ENCODE measurements at regions not wholly inside any gene's neighbourhood (a gene's known extent, or its start where the extent isn't known, plus 50 kb on each side); places are given as distances from the start of the nearest gene placed in this dataset.
"Not testable (repeated sequence)": the region's sequence is repeated elsewhere in the genome, so short reads cannot be mapped to it uniquely, and the experiment has no call there.

DNA sequence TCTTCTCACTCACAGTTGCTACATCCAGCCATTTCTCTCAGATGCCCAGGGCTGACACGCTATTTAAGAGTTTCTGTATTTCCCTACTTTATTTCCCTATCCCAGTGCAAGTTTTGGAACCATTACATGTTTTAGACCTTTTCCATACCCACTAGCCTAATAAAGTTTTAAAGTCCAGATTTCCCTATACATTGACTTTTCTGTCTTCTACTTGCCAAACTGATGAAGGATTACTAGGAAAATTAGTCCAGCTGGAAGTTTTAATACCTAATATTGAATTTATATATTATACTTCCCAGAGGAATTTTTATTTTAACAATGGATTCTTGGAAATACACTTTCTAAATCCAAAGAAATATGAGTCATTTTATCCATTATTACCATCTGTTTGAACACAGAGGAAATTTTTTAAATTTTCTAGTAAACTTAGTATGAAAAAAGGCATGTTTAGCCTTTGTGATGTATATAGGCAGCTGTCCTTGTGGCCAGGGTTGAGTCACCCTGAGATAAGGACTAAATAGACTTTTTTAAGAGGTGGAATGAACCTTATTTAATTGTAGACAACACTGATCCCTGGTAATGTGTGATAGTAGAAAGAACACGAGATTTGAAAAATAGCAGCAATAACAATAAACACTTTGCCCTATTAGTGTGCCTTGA, 205.0 kb downstream of the TFEC start:
- H3K4me1 Mint-ChIP-seq (ENCODE audit: low read depth), result no peaks in the 10 kb centered on the region
- intact Hi-C loops (cut with micrococcal nuclease), result no loop called here
- no peak overlapping the region for H3K4me3 Mint-ChIP-seq

DNA sequence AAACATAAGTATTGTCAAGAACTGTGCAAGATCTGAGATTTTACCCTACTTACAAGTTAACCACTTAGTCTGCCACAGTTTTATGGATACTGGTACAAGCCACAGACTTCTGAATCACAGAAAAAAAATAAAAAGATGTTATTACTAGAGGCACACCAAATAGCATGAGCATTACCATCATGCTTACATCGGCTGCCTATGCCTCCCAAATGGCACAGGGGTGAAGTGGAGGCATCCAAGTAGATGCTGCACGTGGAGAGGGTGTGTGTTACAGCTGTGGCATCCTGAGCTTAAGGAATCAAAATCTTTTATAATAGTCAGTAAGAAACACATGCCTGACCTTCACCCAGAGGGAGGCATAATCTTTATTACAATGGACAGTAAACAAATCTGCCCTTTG, 207.8 kb downstream of the TFEC start:
- no peaks in the 10 kb centered on the region for H3K4me1 Mint-ChIP-seq (ENCODE audit: low read depth)
- no peaks in the 10 kb centered on the region for H3K36me3 Mint-ChIP-seq (ENCODE audit: low read depth)
- intact Hi-C loops (cut with micrococcal nuclease), result no loop called here
- H3K27ac Mint-ChIP-seq, result no peak overlapping the region
- no peaks in the 10 kb centered on the region for H3K9me3 Mint-ChIP-seq
- H3K27me3 Mint-ChIP-seq, result peaks cover 2% of the 10 kb centered on the region
- H3K4me3 Mint-ChIP-seq, result no peak overlapping the region

More for the DNA sequence above, 205.0 kb downstream of the TFEC start:
- H3K36me3 Mint-ChIP-seq (ENCODE audit: low read depth), result no peaks in the 10 kb centered on the region
- H3K9me3 Mint-ChIP-seq, result no peaks in the 10 kb centered on the region
- H3K27me3 Mint-ChIP-seq, result peaks cover 2% of the 10 kb centered on the region
- no peak overlapping the region for H3K27ac Mint-ChIP-seq

DNA sequence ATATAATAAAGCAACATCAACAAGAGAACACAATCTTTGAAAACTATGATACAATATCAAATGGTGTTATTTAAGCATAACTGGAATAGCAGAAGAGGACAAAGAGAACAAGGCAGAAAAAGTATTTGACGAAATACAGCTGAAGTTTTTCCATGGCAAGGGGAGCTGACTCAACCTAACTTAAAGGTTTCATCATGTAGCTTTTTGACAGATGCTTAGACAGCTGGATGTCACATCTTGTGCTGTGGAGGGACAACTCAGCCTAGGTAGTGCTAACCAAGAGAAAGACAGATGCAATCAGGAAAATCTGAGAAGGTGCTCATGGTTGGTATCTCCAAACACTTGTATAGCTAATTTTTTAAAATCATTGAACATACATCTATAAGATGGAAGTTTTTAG, 208.2 kb downstream of the TFEC start:
- peaks cover 2% of the 10 kb centered on the region for H3K27me3 Mint-ChIP-seq
- intact Hi-C loops (cut with micrococcal nuclease), result no loop called here
- no peaks in the 10 kb centered on the region for H3K36me3 Mint-ChIP-seq (ENCODE audit: low read depth)
- H3K27ac Mint-ChIP-seq, result no peak overlapping the region
- no peaks in the 10 kb centered on the region for H3K4me1 Mint-ChIP-seq (ENCODE audit: low read depth)
- no peaks in the 10 kb centered on the region for H3K9me3 Mint-ChIP-seq
- no peak overlapping the region for H3K4me3 Mint-ChIP-seq

DNA sequence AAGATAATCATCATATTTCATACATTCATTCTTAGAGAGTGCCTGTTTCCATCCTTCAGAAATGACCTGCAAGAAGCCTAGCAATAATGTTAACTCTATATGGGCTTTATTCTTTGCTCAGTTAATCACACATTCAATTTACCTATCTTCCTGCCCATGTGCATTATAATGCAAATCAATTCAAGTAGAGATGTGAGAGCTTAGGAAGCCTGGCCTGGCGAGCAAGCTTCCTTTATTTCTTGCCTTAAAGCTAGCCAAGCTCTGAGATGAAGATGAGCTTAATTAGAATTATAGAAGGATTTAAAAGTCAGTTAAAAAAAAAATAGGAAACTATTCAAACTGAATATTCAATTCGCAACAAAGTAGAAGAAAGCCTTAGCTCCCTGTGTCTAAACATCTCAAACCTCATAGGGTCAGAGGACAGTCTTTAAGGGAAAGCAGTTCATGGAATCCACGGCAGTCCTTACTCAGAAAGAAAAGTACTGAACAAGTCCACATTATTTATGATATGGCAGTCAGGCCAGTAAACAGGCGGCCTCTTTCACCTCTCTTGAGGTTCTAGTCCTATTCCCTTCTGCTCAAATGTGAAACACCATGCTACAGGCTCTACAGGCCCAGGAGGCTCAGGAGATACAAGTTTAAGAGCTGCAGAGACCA, 214.1 kb downstream of the TFEC start:
- Mint-ChIP-seq H3K27me3 (no peaks in the 10 kb centered on the region), H3K36me3 (ENCODE audit: low read depth) (no peaks in the 10 kb centered on the region), H3K9me3 (no peaks in the 10 kb centered on the region), H3K27ac (no peak overlapping the region), H3K4me3 (no peak overlapping the region), H3K4me1 (ENCODE audit: low read depth) (no peaks in the 10 kb centered on the region)
- intact Hi-C loops (cut with micrococcal nuclease), result no loop called here

DNA sequence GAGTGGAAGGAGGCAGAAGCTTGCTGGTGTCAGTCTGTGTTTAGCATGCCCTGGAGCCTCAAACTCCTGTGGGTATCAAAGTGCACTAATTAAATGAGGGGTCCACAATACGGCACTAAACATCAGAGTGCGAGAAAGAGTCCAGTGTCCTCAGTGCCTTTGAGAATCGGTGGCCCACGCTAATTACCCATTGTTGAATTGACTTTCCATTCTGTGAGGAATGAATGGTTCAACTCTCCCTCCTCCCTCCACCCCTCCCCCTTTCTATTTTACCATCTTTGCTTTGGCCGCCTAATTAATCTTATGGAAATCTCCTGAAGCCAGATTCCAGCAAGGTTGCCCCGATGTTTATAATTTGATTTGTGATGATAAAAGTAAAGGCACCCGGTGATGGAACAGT, 217.8 kb downstream of the TFEC start:
- H3K4me3 Mint-ChIP-seq, result no peak overlapping the region
- H3K9me3 Mint-ChIP-seq, result no peaks in the 10 kb centered on the region
- no peaks in the 10 kb centered on the region for H3K4me1 Mint-ChIP-seq (ENCODE audit: low read depth)
- H3K27me3 Mint-ChIP-seq, result no peaks in the 10 kb centered on the region
- H3K27ac Mint-ChIP-seq, result no peak overlapping the region
- intact Hi-C loops (cut with micrococcal nuclease), result no loop called here
- no peaks in the 10 kb centered on the region for H3K36me3 Mint-ChIP-seq (ENCODE audit: low read depth)

DNA sequence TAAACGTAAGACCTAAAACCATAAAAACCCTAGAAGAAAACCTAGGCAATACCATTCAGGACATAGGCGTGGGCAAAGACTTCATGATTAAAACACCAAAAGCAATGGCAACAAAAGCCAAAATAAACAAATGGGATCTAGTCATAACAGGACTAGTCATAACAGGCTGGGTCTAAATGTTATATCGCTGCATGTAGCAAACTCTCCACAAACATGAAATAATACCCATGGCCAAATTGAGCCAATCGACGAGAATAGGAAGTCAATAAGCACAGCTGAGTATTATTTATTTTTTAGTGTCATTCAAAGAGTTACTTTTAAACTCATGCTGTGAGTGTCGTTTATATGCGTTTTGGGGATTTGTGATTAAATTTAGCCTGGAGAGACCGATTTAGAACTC, 225.1 kb downstream of the TFEC start:
- no peak overlapping the region for H3K27ac Mint-ChIP-seq

DNA sequence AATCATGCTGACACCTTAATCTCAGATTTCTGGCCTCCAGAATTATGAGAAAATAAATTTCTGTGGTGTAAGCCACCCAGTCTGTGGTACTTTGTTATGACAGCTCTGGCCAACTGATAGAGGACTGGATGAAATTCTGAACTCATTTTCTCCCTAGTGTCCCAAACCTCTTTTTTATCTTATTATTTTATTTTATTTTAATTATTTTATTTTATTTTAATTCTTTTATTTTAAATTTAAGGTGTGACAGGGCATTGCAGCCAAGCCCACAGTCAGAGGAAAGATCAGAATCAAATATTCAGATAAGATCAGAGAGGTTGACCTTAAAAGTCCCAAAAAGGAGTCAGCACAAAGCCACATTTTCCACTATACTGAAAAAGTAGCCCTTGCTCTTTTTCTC, 228.1 kb downstream of the TFEC start:
- no peaks in the 10 kb centered on the region for H3K9me3 Mint-ChIP-seq
- no peak overlapping the region for H3K4me3 Mint-ChIP-seq
- intact Hi-C loops (cut with micrococcal nuclease), result no loop called here
- H3K36me3 Mint-ChIP-seq (ENCODE audit: low read depth), result no peaks in the 10 kb centered on the region
- no peak overlapping the region for H3K27ac Mint-ChIP-seq
- no peaks in the 10 kb centered on the region for H3K4me1 Mint-ChIP-seq (ENCODE audit: low read depth)
- no peaks in the 10 kb centered on the region for H3K27me3 Mint-ChIP-seq

More for the DNA sequence above, 225.1 kb downstream of the TFEC start:
- intact Hi-C loops (cut with micrococcal nuclease), result no loop called here
- Mint-ChIP-seq H3K9me3 (no peaks in the 10 kb centered on the region), H3K4me3 (no peak overlapping the region), H3K4me1 (ENCODE audit: low read depth) (no peaks in the 10 kb centered on the region), H3K36me3 (ENCODE audit: low read depth) (no peaks in the 10 kb centered on the region), H3K27me3 (no peaks in the 10 kb centered on the region)

DNA sequence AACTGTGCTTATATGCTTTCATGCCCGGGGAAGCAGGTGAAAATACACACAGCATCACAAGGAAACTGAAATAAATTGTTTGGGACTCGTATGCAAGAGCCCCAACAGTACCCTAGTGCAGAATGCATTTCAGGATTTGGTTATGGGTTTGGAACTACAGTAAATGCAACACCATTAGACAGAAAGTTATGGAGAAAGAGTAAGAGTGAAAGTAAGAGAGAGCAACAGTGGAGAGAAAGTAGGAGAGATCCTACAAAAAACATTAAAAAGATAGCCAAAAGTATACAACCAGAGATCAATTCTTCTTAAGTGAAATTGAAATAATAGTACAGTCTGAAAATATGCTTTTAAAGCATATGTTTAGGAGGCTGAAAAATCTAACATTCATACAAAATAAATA, 231.1 kb downstream of the TFEC start:
- intact Hi-C loops (cut with micrococcal nuclease), result no loop called here
- Mint-ChIP-seq H3K9me3 (no peaks in the 10 kb centered on the region), H3K4me3 (no peak overlapping the region), H3K36me3 (ENCODE audit: low read depth) (no peaks in the 10 kb centered on the region), H3K4me1 (ENCODE audit: low read depth) (no peaks in the 10 kb centered on the region), H3K27ac (no peak overlapping the region), H3K27me3 (no peaks in the 10 kb centered on the region)

DNA sequence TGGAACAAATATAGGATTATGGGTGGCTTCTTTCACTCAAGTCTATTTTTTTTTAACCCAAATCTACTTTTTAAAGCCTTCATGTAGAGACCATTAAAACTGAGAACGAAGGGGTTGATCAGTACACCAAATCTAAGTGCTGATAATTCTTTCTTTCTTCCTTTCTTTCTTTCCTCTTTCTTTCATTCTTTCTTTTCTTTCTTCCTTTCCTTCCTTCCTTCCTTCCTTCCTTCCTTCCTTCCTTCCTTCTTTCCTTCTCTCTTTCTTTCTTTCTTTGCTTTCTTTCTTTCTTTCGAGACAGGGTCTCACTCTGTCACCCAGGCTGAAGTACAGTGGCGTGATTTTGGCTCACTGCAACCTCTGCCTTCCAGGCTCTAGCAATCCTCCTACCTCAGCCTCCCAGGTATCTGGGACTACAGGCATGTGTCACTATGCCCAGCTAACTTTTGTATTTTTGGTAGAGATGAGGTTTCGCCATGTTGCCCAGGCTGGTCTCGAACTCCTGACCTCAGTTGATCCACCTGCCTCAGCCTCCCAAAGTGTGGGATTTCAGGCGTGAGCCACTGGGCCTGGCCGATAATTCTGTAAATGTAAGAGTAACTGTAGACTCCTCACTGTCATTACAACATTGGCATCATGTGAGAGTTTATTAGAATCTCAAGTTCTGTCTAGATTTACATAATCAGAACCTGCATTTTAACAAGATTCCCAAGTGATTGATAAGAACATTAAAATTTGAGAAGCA, 236.4 kb downstream of the TFEC start:
- H3K4me1 Mint-ChIP-seq (ENCODE audit: low read depth), result no peaks in the 10 kb centered on the region
- intact Hi-C loops (cut with micrococcal nuclease), result no loop called here
- H3K36me3 Mint-ChIP-seq (ENCODE audit: low read depth), result no peaks in the 10 kb centered on the region
- no peak overlapping the region for H3K4me3 Mint-ChIP-seq
- H3K27ac Mint-ChIP-seq, result no peak overlapping the region
- H3K27me3 Mint-ChIP-seq, result no peaks in the 10 kb centered on the region
- H3K9me3 Mint-ChIP-seq, result peaks cover 9% of the 10 kb centered on the region

DNA sequence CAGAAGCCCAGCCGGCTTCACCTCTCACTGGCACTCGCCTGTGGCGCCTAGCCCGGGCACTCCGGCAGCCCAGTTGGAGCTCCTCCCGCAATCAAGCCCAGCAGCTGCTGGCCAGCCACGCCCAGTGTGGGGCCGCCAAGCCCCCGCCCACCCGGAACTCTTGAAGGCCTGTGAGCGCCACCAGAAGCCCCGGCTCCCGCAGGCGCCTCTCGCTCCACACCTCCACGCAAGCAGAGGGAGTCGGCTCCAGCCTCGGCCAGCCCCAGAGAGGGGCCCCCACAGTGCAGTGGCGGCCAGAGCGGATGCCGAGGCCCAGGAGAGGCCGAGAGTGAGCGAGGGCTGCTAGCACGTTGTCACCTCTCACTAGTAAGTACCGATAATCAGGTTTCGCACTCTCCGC, 240.7 kb downstream of the TFEC start:
- Mint-ChIP-seq H3K36me3 (ENCODE audit: low read depth) (no peaks in the 10 kb centered on the region), H3K4me3 (no peak overlapping the region), H3K9me3 (peaks cover 9% of the 10 kb centered on the region), H3K27me3 (no peaks in the 10 kb centered on the region), H3K27ac (no peak overlapping the region), H3K4me1 (ENCODE audit: low read depth) (no peaks in the 10 kb centered on the region)
- intact Hi-C loops (cut with micrococcal nuclease), result no loop called here

DNA sequence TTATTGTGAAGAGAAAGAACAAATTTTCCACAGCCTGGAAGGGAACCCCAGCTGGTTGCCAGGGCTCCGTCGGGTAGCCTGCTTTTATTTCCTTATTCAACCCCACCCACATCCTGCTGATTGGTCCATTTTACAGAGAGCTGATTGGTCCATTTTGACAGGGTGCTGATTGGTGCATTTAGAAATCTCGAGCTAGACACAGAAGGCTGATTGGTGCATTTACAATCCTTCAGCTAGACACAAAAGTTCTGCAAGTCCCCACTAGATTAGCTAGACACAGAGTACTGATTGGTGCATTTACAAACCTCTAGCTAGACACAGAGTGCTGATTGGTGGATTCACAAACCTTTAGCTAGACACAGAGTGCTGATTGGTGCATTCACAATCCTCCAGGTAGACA, 241.1 kb downstream of the TFEC start:
- H3K36me3 Mint-ChIP-seq (ENCODE audit: low read depth); H3K27ac Mint-ChIP-seq; H3K27me3 Mint-ChIP-seq; intact Hi-C loops (cut with micrococcal nuclease); H3K4me1 Mint-ChIP-seq (ENCODE audit: low read depth); H3K4me3 Mint-ChIP-seq; H3K9me3 Mint-ChIP-seq: not testable (repeated sequence)

DNA sequence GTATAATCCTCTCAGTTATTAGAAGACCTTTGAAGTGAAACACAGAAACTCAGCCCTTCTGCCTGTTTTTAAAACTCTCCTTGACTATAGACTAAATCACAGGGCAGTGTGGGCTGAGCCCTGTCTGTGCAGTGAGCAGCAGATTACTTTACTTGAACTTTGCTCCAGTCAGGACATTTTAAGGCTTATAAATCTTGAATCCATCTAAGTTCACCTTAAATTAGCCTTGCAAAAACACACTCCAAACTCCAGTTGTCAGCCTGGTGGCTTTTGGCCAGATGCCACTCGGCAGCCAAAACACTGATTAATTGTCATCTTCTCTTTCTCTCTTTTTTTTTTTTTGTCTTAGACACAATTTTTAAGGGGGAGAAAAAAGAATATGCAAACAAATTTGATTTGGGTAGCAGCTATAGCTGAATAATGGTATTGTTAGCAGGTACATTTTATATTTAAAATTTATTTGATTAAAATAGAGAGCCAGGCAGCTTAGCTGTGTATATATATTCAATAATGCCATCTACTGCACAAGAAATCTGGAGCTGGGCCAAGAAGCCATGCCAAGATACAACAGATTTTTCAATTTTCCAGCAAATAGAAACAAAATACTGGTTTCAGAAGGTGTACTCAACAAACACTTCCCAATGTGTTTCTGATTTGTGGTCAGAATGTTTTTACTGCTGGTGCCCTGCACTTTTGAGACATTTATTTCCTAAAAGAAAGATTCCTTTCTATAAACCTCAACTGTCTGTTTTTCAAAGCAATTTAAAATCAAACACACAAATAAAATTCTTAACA, 247.7 kb downstream of the TFEC start:
- Mint-ChIP-seq H3K4me3 (no peak overlapping the region), H3K9me3 (no peaks in the 10 kb centered on the region), H3K36me3 (ENCODE audit: low read depth) (no peaks in the 10 kb centered on the region), H3K27me3 (no peaks in the 10 kb centered on the region), H3K4me1 (ENCODE audit: low read depth) (no peaks in the 10 kb centered on the region), H3K27ac (no peak overlapping the region)
- intact Hi-C loops (cut with micrococcal nuclease), result no loop called here

DNA sequence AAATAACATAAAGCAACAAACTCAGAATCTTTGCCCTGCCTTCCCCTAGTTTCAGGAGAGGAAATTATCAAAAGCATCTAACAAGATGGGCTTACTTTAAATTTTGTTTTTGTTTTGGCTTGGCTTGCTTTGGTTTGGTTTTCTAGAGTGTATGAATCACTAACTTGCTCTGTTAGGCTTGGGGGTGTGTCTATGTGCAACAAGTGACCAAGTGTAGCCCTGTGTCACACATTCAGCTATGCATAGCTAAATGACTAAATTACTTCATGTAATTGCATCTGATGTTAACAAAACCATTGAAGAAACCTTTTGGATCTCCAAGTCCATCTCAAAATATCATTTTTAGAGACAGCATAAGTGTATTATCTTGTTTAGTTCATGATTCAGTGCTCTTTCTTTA, 251.0 kb downstream of the TFEC start:
- H3K9me3 Mint-ChIP-seq, result no peaks in the 10 kb centered on the region
- no peaks in the 10 kb centered on the region for H3K4me1 Mint-ChIP-seq (ENCODE audit: low read depth)
- H3K4me3 Mint-ChIP-seq, result no peak overlapping the region
- intact Hi-C loops (cut with micrococcal nuclease), result no loop called here
- no peaks in the 10 kb centered on the region for H3K36me3 Mint-ChIP-seq (ENCODE audit: low read depth)
- no peak overlapping the region for H3K27ac Mint-ChIP-seq
- no peaks in the 10 kb centered on the region for H3K27me3 Mint-ChIP-seq

DNA sequence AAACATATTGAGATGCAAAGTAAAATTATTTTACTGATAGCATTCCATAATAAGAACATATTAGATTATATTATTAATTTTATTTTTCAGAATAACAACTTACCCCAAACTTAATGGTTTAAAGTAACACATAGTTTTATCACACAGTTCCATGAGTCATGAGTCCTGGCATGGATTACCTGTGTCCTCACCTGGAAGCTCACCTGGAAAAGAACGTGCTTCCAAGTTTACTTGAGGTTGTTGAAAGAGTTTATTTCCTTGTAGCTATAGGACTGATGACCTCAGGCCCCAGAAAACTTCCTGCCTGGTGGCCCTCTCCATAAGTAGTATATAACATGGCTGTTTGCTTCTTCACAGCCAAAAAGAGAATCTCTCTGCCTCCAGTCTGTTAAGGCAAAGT, 254.6 kb downstream of the TFEC start:
- no peaks in the 10 kb centered on the region for H3K27me3 Mint-ChIP-seq
- no peaks in the 10 kb centered on the region for H3K9me3 Mint-ChIP-seq
- no peaks in the 10 kb centered on the region for H3K4me1 Mint-ChIP-seq (ENCODE audit: low read depth)
- H3K36me3 Mint-ChIP-seq (ENCODE audit: low read depth), result no peaks in the 10 kb centered on the region
- intact Hi-C loops (cut with micrococcal nuclease), result no loop called here
- H3K27ac Mint-ChIP-seq, result no peak overlapping the region
- no peak overlapping the region for H3K4me3 Mint-ChIP-seq

All from dendritic cell treated with granulocyte-macrophage colony-stimulating factor and Interleukin-4, amounts not matched to agents 40 ng/mL and 50 ng/mL, for 4 days (primary cell).